CD4-positive, alpha-beta T cell (primary cell): ENCODE measurements at regions not wholly inside any gene's neighbourhood (a gene's known extent, or its start where the extent isn't known, plus 50 kb on each side); places are given as distances from the start of the nearest gene placed in this dataset.

Experiments
- ATAC-seq: fragments of 200-7000 bp; cut with Tn5 transposase; one replicate; pipeline ENCODE4 v1.10.0; 2022; ENCODE audit warnings: mild to moderate bottlenecking; ENCODE audit not compliant: poor library complexity
- CTCF ChIA-PET: fragments of 350-600 bp; sonication (Branson Sonifier 250); formaldehyde crosslinking; loops from one replicate; lab custom pipeline; 2021; ENCODE audit warnings: antibody characterized with exemption, inconsistent platforms; lab: Charles Lee
- POLR2A ChIA-PET: fragments of 350-600 bp; sonication (Branson Sonifier 250); formaldehyde crosslinking; loops from one replicate; lab custom pipeline; 2021; ENCODE audit warnings: antibody characterized with exemption, inconsistent platforms; lab: Charles Lee
- DNase-seq, 14 experiments: peaks; one replicate each; pipeline ENCODE4 v3.0.0-alpha.2; 2013 to 2020; ENCODE audit warnings: mixed read lengths in 2 of 14
- H3K27ac ChIP-seq, 2 donors: one replicate each; pipeline versions ENCODE4 v1.5.1 to v1.7.0; 2013; ENCODE audit warnings: low read length in 2 of 2, low read depth in 1 of 2, mild to moderate bottlenecking in 1 of 2
- H3K27me3 ChIP-seq, 2 experiments: 1 replicate in 1 of 2; 2 replicates in 1 of 2; pipeline versions ENCODE4 v1.6.1 to v1.7.0; 2013; ENCODE audit warnings: low read length in 2 of 2, control low read depth in 1 of 2, mild to moderate bottlenecking in 1 of 2, moderate library complexity in 1 of 2; ENCODE audit not compliant: insufficient read depth in 2 of 2, control insufficient read depth in 1 of 2
- H3K36me3 ChIP-seq: one replicate; pipeline ENCODE4 v1.6.1; 2013; ENCODE audit warnings: low read length, control low read depth; ENCODE audit not compliant: insufficient read depth
- H3K4me1 ChIP-seq: one replicate; pipeline ENCODE4 v1.6.1; 2013; ENCODE audit warnings: low read length, control low read depth; ENCODE audit not compliant: insufficient read depth
- H3K4me3 ChIP-seq: one replicate; pipeline ENCODE4 v1.5.1; 2013; ENCODE audit warnings: mild to moderate bottlenecking, low read length, moderate library complexity
- H3K9me3 ChIP-seq, 2 experiments: 1 replicate in 1 of 2; 2 replicates in 1 of 2; pipeline versions ENCODE4 v1.6.1 to v1.7.0; 2013; ENCODE audit warnings: low read length in 2 of 2, mild to moderate bottlenecking in 2 of 2, control low read depth in 1 of 2, moderate library complexity in 1 of 2; ENCODE audit not compliant: control insufficient read depth in 1 of 2, insufficient read depth in 1 of 2
- H3K27ac Mint-ChIP-seq: one replicate; pipeline ENCODE4 v1.8.0; 2020; ENCODE audit warnings: mixed read lengths
- H3K27me3 Mint-ChIP-seq: one replicate; pipeline ENCODE4 v1.8.0; 2021; ENCODE audit warnings: mixed read lengths
- H3K36me3 Mint-ChIP-seq: one replicate; pipeline ENCODE4 v1.8.0; 2021; ENCODE audit warnings: low read depth, mixed read lengths
- H3K4me1 Mint-ChIP-seq: one replicate; pipeline ENCODE4 v1.8.0; 2021; ENCODE audit warnings: low read depth, mixed read lengths
- H3K4me3 Mint-ChIP-seq: one replicate; pipeline ENCODE4 v1.8.0; 2020; ENCODE audit warnings: mild to moderate bottlenecking, mixed read lengths
- H3K9me3 Mint-ChIP-seq: one replicate; pipeline ENCODE4 v1.8.0; 2020; ENCODE audit warnings: mixed read lengths
- CTCF ChIP-seq: fragments of 200-600 bp; IDR thresholded peaks from one replicate; pipeline ENCODE4 v1.8.0; 2022; ENCODE audit warnings: antibody characterized with exemption, mild to moderate bottlenecking
- intact Hi-C, 2 experiments: fragments of 100-400 bp; cut with DNase I in 1 of 2; cut with micrococcal nuclease in 1 of 2; formaldehyde crosslinking; loops; one replicate each; pipeline versions ENCODE4 v1.15.1 to v1.9.0; 2023 to 2025; cut with DNase I, micrococcal nuclease

GRCh38 chr4:161329852-161330251 is 833.9 kb downstream of the FSTL5 start:
- Histone ChIP-seq H3K27ac (no peak overlapping the region), H3K4me3 (no peak overlapping the region), H3K27me3 (no peaks in the 10 kb centered on the region), H3K4me1 (no peaks in the 10 kb centered on the region), H3K9me3 (no peaks in the 10 kb centered on the region), H3K36me3 (no peaks in the 10 kb centered on the region)
- intact Hi-C loops = no loop called here
- H3K4me3 Mint-ChIP-seq = no peak overlapping the region
- H3K9me3 Mint-ChIP-seq = peaks cover 9% of the 10 kb centered on the region
- H3K4me1 Mint-ChIP-seq = no peaks in the 10 kb centered on the region
- TF ChIP-seq CTCF = no peak
- H3K36me3 Mint-ChIP-seq = no peaks in the 10 kb centered on the region
- DNase-seq = no peak
- no peak for ATAC-seq
- ChIA-PET POLR2A (no interaction called here), CTCF (no interaction called here)
- H3K27me3 Mint-ChIP-seq = no peaks in the 10 kb centered on the region
- no peak overlapping the region for H3K27ac Mint-ChIP-seq

DNA sequence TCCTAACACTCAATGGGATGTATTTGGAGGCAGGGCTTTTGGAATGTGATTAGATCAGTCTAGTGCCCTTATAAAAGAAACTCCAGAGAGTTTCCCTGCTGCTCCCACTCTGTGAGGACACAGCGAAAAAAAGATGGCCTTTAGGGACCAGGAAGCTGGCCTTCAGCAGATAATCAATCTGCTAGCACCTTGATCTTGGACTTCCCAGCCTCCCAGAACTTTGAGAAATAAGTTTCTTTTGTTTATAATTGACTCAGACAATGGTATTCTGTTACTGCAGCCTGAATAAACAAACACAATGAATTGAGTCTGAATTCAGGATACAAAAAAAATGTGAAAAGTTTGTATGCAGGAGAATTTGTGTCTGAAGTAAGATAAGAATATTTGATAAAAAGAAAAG is 842.1 kb downstream of the FSTL5 start:
- H3K9me3 ChIP-seq = peaks cover 0 to 5% of the 10 kb centered on the region in 2 experiments
- no peaks in the 10 kb centered on the region for H3K36me3 Mint-ChIP-seq
- no peaks in the 10 kb centered on the region for H3K27me3 ChIP-seq
- DNase-seq (no peak), ATAC-seq (no peak)
- H3K4me1 Mint-ChIP-seq = no peaks in the 10 kb centered on the region
- intact Hi-C loops = no loop called here
- no peaks in the 10 kb centered on the region for H3K27me3 Mint-ChIP-seq
- no peak overlapping the region for H3K27ac Mint-ChIP-seq
- H3K27ac ChIP-seq = no peak overlapping the region
- TF ChIP-seq CTCF = no peak
- ChIA-PET CTCF (no interaction called here), POLR2A (no interaction called here)
- H3K9me3 Mint-ChIP-seq = peaks cover 8% of the 10 kb centered on the region
- H3K4me3 Mint-ChIP-seq = no peak overlapping the region
- no peaks in the 10 kb centered on the region for H3K4me1 ChIP-seq
- no peaks in the 10 kb centered on the region for H3K36me3 ChIP-seq
- H3K4me3 ChIP-seq = no peak overlapping the region

DNA sequence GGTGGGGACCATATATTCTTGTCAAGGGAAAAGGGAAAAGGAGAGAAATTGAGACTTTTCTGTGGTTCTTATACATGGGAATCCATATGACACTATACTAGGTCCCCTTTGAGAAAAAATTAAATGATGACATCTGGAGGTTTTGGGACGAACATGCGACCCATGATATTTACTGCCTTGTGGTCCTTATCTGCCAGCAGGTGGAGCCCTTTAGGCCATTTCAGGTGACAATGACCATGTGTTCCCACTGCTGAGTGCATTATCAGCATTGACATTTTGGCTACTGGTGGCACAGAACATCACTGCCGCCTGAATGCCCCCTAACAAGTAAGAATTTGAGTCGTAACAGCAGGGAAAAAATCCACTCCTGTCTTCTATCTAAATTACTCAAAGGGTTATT is 843.4 kb downstream of the FSTL5 start:
- Mint-ChIP-seq H3K4me1 (no peaks in the 10 kb centered on the region), H3K9me3 (peaks cover 8% of the 10 kb centered on the region), H3K36me3 (no peaks in the 10 kb centered on the region), H3K27ac (no peak overlapping the region), H3K27me3 (no peaks in the 10 kb centered on the region), H3K4me3 (no peak overlapping the region)
- no peak for ATAC-seq
- Histone ChIP-seq H3K27me3 (no peaks in the 10 kb centered on the region), H3K27ac (no peak overlapping the region), H3K4me3 (no peak overlapping the region), H3K9me3 (peaks cover 0 to 5% of the 10 kb centered on the region in 2 experiments), H3K4me1 (no peaks in the 10 kb centered on the region), H3K36me3 (no peaks in the 10 kb centered on the region)
- DNase-seq = no peak
- no peak for TF ChIP-seq CTCF
- ChIA-PET POLR2A (no interaction called here), CTCF (no interaction called here)
- intact Hi-C loops = no loop called here
